Neural progenitor cell (in vitro differentiated cells): ENCODE measurements at regions not wholly inside any gene's neighbourhood (a gene's known extent, or its start where the extent isn't known, plus 50 kb on each side); places are given as distances from the start of the nearest gene placed in this dataset.
A peak's percentile ranks its signal among the peaks of the same experiment; 100 is the strongest.

Source experiments
- DNase-seq: peaks from one replicate; pipeline ENCODE4 v3.0.0-alpha.2; 2016; ENCODE audit warnings: low spot score
- H2AFZ ChIP-seq: fragments of 200-600 bp; sonication (generic); replicated peaks from 2 replicates; pipeline ENCODE4 v1.6.1; 2016; ENCODE audit warnings: antibody characterized with exemption
- H3F3A ChIP-seq: fragments of 200-600 bp; sonication (generic); 2 replicates; pipeline ENCODE4 v1.6.1; 2016; ENCODE audit warnings: antibody characterized with exemption, low read depth
- H3K27ac ChIP-seq: fragments of 200-600 bp; sonication (generic); 2 replicates; pipeline ENCODE4 v1.5.1; 2016; ENCODE audit warnings: mild to moderate bottlenecking
- H3K27me3 ChIP-seq: fragments of 200-600 bp; sonication (generic); 2 replicates; pipeline ENCODE4 v1.6.1; 2016; ENCODE audit warnings: mild to moderate bottlenecking, moderate library complexity
- H3K36me3 ChIP-seq: fragments of 200-600 bp; sonication (generic); 2 replicates; pipeline ENCODE4 v1.5.1; 2016
- H3K4me1 ChIP-seq: fragments of 200-600 bp; sonication (generic); 2 replicates; pipeline ENCODE4 v1.6.1; 2016; ENCODE audit warnings: mixed run types
- H3K4me2 ChIP-seq: fragments of 200-600 bp; sonication (generic); 2 replicates; pipeline ENCODE4 v1.6.1; 2016
- H3K4me3 ChIP-seq: fragments of 200-600 bp; sonication (generic); 2 replicates; pipeline ENCODE4 v1.5.1; 2016
- H3K79me2 ChIP-seq: fragments of 200-600 bp; sonication (generic); 2 replicates; pipeline ENCODE4 v1.6.1; 2016; ENCODE audit warnings: low read depth
- H3K9ac ChIP-seq: fragments of 200-600 bp; sonication (generic); 2 replicates; pipeline ENCODE4 v1.6.1; 2016
- H3K9me3 ChIP-seq: fragments of 200-600 bp; sonication (generic); 2 replicates; pipeline ENCODE4 v1.5.1; 2016; ENCODE audit warnings: low read depth
- H4K20me1 ChIP-seq: fragments of 200-600 bp; sonication (generic); 2 replicates; pipeline ENCODE4 v1.6.1; 2016; ENCODE audit warnings: low read depth
- H3K27ac Mint-ChIP-seq: 3 replicates; pipeline ENCODE4 v1.8.0; 2021; ENCODE audit warnings: mixed read lengths
- H3K27me3 Mint-ChIP-seq: 2 replicates; pipeline ENCODE4 v1.8.0; 2022; ENCODE audit warnings: low read depth, mild to moderate bottlenecking, inconsistent platforms, moderate library complexity, mixed read lengths; ENCODE audit not compliant: insufficient read depth
- H3K36me3 Mint-ChIP-seq: 3 replicates; pipeline ENCODE4 v1.8.0; 2021; ENCODE audit warnings: mixed read lengths
- H3K4me1 Mint-ChIP-seq: 3 replicates; pipeline ENCODE4 v1.8.0; 2021; ENCODE audit warnings: mixed read lengths
- H3K4me3 Mint-ChIP-seq: 3 replicates; pipeline ENCODE4 v1.8.0; 2021; ENCODE audit warnings: mild to moderate bottlenecking, moderate library complexity, mixed read lengths
- H3K9me3 Mint-ChIP-seq: 3 replicates; pipeline ENCODE4 v1.8.0; 2020; ENCODE audit warnings: mixed read lengths
- CTCF ChIP-seq: fragments of 200-600 bp; sonication (generic); IDR thresholded peaks from 2 replicates; pipeline ENCODE4 v1.5.1; 2017; ENCODE audit warnings: antibody characterized with exemption, mild to moderate bottlenecking
- EZH2 ChIP-seq: fragments of 200-600 bp; sonication (generic); IDR thresholded peaks from 2 replicates; pipeline ENCODE4 v1.6.1; 2017; ENCODE audit warnings: antibody characterized with exemption, mild to moderate bottlenecking, moderate library complexity
- EZH2phosphoT487 ChIP-seq: fragments of 200-600 bp; sonication (generic); IDR thresholded peaks from 2 replicates; pipeline ENCODE4 v1.6.1; 2017; ENCODE audit warnings: antibody characterized with exemption

- Mint-ChIP-seq H3K36me3 (peaks cover 3% of the 10 kb centered on the region), H3K4me3 (no peak overlapping the region), H3K27me3 (peaks cover 2% of the 10 kb centered on the region), H3K27ac (no peak overlapping the region), H3K4me1 (no peaks in the 10 kb centered on the region), H3K9me3 (no peaks in the 10 kb centered on the region)
- Histone ChIP-seq H3K36me3 (no peaks in the 10 kb centered on the region), H3K4me3 (no peak overlapping the region), H3K4me2 (no peak overlapping the region), H2AFZ (no peak overlapping the region), H3K27me3 (no peaks in the 10 kb centered on the region), H4K20me1 (no peaks in the 10 kb centered on the region), H3F3A (no peaks in the 10 kb centered on the region), H3K9me3 (no peaks in the 10 kb centered on the region), H3K27ac (no peak overlapping the region), H3K79me2 (no peaks in the 10 kb centered on the region), H3K4me1 (no peaks in the 10 kb centered on the region), H3K9ac (no peak overlapping the region)
- DNase-seq, result no peak
- TF ChIP-seq CTCF (no peak), EZH2phosphoT487 (no peak), EZH2 (no peak)
These were observed 108.1 kb downstream of the MAP3K21 start for GRCh38 chr1:233435622-233436021.

DNA sequence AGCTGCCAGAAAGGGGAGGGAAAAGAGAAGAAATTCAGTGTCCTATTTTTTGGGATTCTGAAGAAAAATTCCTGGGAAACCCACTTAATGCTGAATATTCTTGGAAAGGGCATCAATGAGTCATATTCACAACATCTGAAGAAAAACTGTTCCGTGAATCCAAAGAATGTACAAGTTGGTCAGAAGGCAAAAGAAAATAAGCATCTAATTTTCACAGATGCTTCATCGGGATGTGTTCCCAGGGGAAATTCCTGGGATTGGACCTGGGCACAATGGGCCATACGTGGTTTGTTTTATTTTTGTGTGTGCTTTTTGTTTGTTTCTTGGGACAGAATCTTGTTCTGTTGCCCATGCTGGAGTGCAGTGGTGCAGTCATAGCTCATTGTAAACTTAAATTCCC, 112.2 kb downstream of the MAP3K21 start:
- Histone ChIP-seq H3F3A (no peaks in the 10 kb centered on the region), H3K9me3 (no peaks in the 10 kb centered on the region), H3K4me1 (peaks cover 6% of the 10 kb centered on the region), H3K79me2 (no peaks in the 10 kb centered on the region), H3K27me3 (no peaks in the 10 kb centered on the region), H3K27ac (no peak overlapping the region), H3K36me3 (no peaks in the 10 kb centered on the region), H3K9ac (no peak overlapping the region), H2AFZ (no peak overlapping the region), H3K4me3 (no peak overlapping the region), H4K20me1 (no peaks in the 10 kb centered on the region), H3K4me2 (no peak overlapping the region)
- Mint-ChIP-seq H3K36me3 (no peaks in the 10 kb centered on the region), H3K27me3 (peaks cover 2% of the 10 kb centered on the region), H3K27ac (no peak overlapping the region), H3K4me3 (no peak overlapping the region), H3K4me1 (no peaks in the 10 kb centered on the region), H3K9me3 (peaks cover 5% of the 10 kb centered on the region)
- TF ChIP-seq EZH2 (no peak), CTCF (no peak), EZH2phosphoT487 (no peak)
- DNase-seq, result no peak

- Histone ChIP-seq H3K27me3 (no peaks in the 10 kb centered on the region), H3K9me3 (no peaks in the 10 kb centered on the region), H4K20me1 (no peaks in the 10 kb centered on the region), H3K4me2 (peak overlapping the region; percentile 22), H3K36me3 (no peaks in the 10 kb centered on the region), H2AFZ (peak overlapping the region; percentile 93), H3K79me2 (no peaks in the 10 kb centered on the region), H3K27ac (no peak overlapping the region), H3K4me3 (no peak overlapping the region), H3K4me1 (peaks cover 6% of the 10 kb centered on the region), H3F3A (no peaks in the 10 kb centered on the region), H3K9ac (no peak overlapping the region)
- Mint-ChIP-seq H3K27me3 (peaks cover 2% of the 10 kb centered on the region), H3K4me1 (no peaks in the 10 kb centered on the region), H3K9me3 (peaks cover 9% of the 10 kb centered on the region), H3K4me3 (no peak overlapping the region), H3K36me3 (no peaks in the 10 kb centered on the region), H3K27ac (no peak overlapping the region)
- peak; percentile 87 for DNase-seq
- TF ChIP-seq EZH2phosphoT487, result no peak
- TF ChIP-seq CTCF, result peak; percentile 86
These were observed 113.5 kb downstream of the MAP3K21 start for GRCh38 chr1:233440951-233441401.
